Tibial nerve (tissue), 3 donors: ENCODE measurements at regions not wholly inside any gene's neighbourhood (a gene's known extent, or its start where the extent isn't known, plus 50 kb on each side); places are given as distances from the start of the nearest gene placed in this dataset.
"Not testable (repeated sequence)": the region's sequence is repeated elsewhere in the genome, so short reads cannot be mapped to it uniquely, and the experiment has no call there.

Experiments used
- CTCF ChIP-seq, 5 experiments: fragments of 200-600 bp in 3 of 5; fragments of 450-650 bp in 2 of 5; sonication (generic) in 3 of 5; IDR thresholded peaks; one replicate each; pipeline ENCODE4 v1.5.1; 2016 to 2019; ENCODE audit warnings: antibody characterized with exemption in 5 of 5, mild to moderate bottlenecking in 3 of 5, moderate library complexity in 2 of 5
- POLR2A ChIP-seq, 2 donors: fragments of 450-650 bp; IDR thresholded peaks; one replicate each; pipeline ENCODE4 v1.6.1; 2017; ENCODE audit warnings: antibody characterized with exemption in 2 of 2, mild to moderate bottlenecking in 2 of 2, moderate library complexity in 2 of 2

- TF ChIP-seq CTCF, POLR2A (IDR thresholded peaks at IDR 0.05): not testable (repeated sequence)
These were observed 184.7 kb downstream of the OSTF1 start for GRCh38 chr9:75273055-75273454.
